ENCODE measurements at regions not wholly inside any gene's neighbourhood (a gene's known extent, or its start where the extent isn't known, plus 50 kb on each side); places are given as distances from the start of the nearest gene placed in this dataset.

DNA sequence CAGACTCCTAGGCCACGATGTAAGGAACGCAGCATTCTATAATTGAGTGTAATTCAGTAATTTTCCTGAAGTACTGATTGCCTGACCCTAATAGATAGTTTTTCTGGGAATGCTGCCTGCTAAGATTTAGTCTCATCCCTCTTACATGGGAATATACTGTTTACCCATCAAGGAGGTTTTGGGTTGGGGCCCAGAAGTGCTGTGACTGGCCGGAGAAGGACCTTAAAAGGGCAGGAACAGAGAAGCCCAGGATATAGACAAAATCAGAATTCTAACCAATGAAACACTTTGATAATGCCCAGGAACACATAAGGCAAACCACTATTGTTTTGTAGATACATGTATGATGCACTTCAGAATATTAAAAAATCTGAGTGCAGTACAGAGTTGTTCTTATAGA is 111.6 kb downstream of the RGS2 start:
- no peak overlapping the region for H3K4me3 ChIP-seq (ENCODE audit: low read depth, low read length)
- ChIA-PET CTCF (no interaction called here), POLR2A (no interaction called here)
- H3K4me1 ChIP-seq (ENCODE audit: control insufficient read depth, insufficient read depth, low read length) = no peaks in the 10 kb centered on the region
- no peaks in the 10 kb centered on the region for H3K9me3 ChIP-seq (ENCODE audit: control insufficient read depth, insufficient read depth, low read depth, low read length)
- H3K36me3 ChIP-seq (ENCODE audit: control insufficient read depth in 2 of 2, insufficient read depth in 1 of 2, low read length in 2 of 2) = no peaks in the 10 kb centered on the region
- H3K27ac ChIP-seq (ENCODE audit: extremely low read depth, low read depth, low read length) = no peak overlapping the region
- no peak for TF ChIP-seq ZNF629 (tag by site-specific recombination; IDR thresholded peaks at IDR 0.05)
- TF ChIP-seq, protein P1, sequence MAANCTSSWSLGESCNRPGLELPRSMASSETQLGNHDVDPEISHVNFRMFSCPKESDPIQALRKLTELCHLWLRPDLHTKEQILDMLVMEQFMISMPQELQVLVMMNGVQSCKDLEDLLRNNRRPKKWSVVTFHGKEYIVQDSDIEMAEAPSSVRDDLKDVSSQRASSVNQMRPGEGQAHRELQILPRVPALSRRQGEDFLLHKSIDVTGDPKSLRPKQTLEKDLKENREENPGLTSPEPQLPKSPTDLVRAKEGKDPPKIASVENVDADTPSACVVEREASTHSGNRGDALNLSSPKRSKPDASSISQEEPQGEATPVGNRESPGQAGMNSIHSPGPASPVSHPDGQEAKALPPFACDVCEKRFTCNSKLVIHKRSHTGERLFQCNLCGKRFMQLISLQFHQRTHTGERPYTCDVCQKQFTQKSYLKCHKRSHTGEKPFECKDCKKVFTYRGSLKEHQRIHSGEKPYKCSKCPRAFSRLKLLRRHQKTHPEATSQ (tag by site-specific recombination; IDR thresholded peaks at IDR 0.05) = no peak
- no peak for TF ChIP-seq ZNF184 (tag by site-specific recombination; IDR thresholded peaks at IDR 0.05)
- no peak for TF ChIP-seq ZNF2 (tag by site-specific recombination; IDR thresholded peaks at IDR 0.05)
- TF ChIP-seq EGR2 (tag by site-specific recombination; IDR thresholded peaks at IDR 0.05; ENCODE audit: low read depth) = no peak
- no peak for TF ChIP-seq ZNF10 (tag by site-specific recombination; IDR thresholded peaks at IDR 0.05)
- TF ChIP-seq, protein P2, sequence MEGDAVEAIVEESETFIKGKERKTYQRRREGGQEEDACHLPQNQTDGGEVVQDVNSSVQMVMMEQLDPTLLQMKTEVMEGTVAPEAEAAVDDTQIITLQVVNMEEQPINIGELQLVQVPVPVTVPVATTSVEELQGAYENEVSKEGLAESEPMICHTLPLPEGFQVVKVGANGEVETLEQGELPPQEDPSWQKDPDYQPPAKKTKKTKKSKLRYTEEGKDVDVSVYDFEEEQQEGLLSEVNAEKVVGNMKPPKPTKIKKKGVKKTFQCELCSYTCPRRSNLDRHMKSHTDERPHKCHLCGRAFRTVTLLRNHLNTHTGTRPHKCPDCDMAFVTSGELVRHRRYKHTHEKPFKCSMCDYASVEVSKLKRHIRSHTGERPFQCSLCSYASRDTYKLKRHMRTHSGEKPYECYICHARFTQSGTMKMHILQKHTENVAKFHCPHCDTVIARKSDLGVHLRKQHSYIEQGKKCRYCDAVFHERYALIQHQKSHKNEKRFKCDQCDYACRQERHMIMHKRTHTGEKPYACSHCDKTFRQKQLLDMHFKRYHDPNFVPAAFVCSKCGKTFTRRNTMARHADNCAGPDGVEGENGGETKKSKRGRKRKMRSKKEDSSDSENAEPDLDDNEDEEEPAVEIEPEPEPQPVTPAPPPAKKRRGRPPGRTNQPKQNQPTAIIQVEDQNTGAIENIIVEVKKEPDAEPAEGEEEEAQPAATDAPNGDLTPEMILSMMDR (tag by site-specific recombination; IDR thresholded peaks at IDR 0.05) = no peak
- TF ChIP-seq, protein P3, sequence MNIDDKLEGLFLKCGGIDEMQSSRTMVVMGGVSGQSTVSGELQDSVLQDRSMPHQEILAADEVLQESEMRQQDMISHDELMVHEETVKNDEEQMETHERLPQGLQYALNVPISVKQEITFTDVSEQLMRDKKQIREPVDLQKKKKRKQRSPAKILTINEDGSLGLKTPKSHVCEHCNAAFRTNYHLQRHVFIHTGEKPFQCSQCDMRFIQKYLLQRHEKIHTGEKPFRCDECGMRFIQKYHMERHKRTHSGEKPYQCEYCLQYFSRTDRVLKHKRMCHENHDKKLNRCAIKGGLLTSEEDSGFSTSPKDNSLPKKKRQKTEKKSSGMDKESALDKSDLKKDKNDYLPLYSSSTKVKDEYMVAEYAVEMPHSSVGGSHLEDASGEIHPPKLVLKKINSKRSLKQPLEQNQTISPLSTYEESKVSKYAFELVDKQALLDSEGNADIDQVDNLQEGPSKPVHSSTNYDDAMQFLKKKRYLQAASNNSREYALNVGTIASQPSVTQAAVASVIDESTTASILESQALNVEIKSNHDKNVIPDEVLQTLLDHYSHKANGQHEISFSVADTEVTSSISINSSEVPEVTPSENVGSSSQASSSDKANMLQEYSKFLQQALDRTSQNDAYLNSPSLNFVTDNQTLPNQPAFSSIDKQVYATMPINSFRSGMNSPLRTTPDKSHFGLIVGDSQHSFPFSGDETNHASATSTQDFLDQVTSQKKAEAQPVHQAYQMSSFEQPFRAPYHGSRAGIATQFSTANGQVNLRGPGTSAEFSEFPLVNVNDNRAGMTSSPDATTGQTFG (tag by site-specific recombination; IDR thresholded peaks at IDR 0.05; ENCODE audit: borderline replicate concordance) = no peak
- TF ChIP-seq OVOL3 (tag by site-specific recombination; IDR thresholded peaks at IDR 0.05) = no peak
- TF ChIP-seq IKZF3 (tag by site-specific recombination; IDR thresholded peaks at IDR 0.05) = no peak
- TF ChIP-seq ZFP3 (tag by site-specific recombination; IDR thresholded peaks at IDR 0.05; ENCODE audit: low read depth) = no peak
- TF ChIP-seq ZNF155 (tag by site-specific recombination; IDR thresholded peaks at IDR 0.05) = no peak
- TF ChIP-seq, protein P4, sequence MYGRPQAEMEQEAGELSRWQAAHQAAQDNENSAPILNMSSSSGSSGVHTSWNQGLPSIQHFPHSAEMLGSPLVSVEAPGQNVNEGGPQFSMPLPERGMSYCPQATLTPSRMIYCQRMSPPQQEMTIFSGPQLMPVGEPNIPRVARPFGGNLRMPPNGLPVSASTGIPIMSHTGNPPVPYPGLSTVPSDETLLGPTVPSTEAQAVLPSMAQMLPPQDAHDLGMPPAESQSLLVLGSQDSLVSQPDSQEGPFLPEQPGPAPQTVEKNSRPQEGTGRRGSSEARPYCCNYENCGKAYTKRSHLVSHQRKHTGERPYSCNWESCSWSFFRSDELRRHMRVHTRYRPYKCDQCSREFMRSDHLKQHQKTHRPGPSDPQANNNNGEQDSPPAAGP (tag by site-specific recombination; IDR thresholded peaks at IDR 0.05) = no peak
- no peak for TF ChIP-seq ZNF426 (tag by site-specific recombination; IDR thresholded peaks at IDR 0.05)

DNA sequence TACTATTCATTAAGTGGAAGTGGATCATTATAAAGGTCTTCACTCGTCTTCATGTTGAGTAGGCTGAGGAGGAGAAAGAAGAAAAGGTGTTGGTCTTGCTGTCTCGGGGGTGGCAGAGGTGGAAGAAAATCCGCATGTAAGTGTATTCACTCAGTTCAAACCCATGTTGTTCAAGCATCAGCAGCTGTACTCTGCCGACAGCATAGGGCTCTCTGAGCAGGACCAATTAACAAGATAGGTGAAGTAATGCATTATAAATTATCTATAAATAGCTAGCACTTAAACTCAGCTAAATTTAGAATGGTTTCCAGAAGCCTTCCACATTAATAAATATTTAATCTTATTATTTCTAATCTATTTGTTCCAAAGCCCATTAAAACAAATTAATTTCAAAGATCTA is 116.8 kb downstream of the RGS2 start:
- ChIA-PET POLR2A (no interaction called here), CTCF (no interaction called here)
- Histone ChIP-seq H3K4me3 (ENCODE audit: low read depth, low read length) (no peak overlapping the region), H3K9me3 (ENCODE audit: control insufficient read depth, insufficient read depth, low read depth, low read length) (no peaks in the 10 kb centered on the region), H3K36me3 (ENCODE audit: control insufficient read depth in 2 of 2, insufficient read depth in 1 of 2, low read length in 2 of 2) (no peaks in the 10 kb centered on the region), H3K4me1 (ENCODE audit: control insufficient read depth, insufficient read depth, low read length) (no peaks in the 10 kb centered on the region), H3K27ac (ENCODE audit: extremely low read depth, low read depth, low read length) (no peak overlapping the region)
- TF ChIP-seq EGR2 (tag by site-specific recombination; IDR thresholded peaks at IDR 0.05; ENCODE audit: low read depth) (no peak), GFI1B (tag by site-specific recombination; IDR thresholded peaks at IDR 0.05) (no peak)
- TF ChIP-seq, protein P5, sequence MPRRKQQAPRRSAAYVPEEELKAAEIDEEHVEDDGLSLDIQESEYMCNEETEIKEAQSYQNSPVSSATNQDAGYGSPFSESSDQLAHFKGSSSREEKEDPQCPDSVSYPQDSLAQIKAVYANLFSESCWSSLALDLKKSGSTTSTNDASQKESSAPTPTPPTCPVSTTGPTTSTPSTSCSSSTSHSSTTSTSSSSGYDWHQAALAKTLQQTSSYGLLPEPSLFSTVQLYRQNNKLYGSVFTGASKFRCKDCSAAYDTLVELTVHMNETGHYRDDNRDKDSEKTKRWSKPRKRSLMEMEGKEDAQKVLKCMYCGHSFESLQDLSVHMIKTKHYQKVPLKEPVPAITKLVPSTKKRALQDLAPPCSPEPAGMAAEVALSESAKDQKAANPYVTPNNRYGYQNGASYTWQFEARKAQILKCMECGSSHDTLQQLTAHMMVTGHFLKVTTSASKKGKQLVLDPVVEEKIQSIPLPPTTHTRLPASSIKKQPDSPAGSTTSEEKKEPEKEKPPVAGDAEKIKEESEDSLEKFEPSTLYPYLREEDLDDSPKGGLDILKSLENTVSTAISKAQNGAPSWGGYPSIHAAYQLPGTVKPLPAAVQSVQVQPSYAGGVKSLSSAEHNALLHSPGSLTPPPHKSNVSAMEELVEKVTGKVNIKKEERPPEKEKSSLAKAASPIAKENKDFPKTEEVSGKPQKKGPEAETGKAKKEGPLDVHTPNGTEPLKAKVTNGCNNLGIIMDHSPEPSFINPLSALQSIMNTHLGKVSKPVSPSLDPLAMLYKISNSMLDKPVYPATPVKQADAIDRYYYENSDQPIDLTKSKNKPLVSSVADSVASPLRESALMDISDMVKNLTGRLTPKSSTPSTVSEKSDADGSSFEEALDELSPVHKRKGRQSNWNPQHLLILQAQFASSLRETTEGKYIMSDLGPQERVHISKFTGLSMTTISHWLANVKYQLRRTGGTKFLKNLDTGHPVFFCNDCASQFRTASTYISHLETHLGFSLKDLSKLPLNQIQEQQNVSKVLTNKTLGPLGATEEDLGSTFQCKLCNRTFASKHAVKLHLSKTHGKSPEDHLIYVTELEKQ (tag by site-specific recombination; IDR thresholded peaks at IDR 0.05; ENCODE audit: borderline replicate concordance) = no peak
- TF ChIP-seq, protein P6, sequence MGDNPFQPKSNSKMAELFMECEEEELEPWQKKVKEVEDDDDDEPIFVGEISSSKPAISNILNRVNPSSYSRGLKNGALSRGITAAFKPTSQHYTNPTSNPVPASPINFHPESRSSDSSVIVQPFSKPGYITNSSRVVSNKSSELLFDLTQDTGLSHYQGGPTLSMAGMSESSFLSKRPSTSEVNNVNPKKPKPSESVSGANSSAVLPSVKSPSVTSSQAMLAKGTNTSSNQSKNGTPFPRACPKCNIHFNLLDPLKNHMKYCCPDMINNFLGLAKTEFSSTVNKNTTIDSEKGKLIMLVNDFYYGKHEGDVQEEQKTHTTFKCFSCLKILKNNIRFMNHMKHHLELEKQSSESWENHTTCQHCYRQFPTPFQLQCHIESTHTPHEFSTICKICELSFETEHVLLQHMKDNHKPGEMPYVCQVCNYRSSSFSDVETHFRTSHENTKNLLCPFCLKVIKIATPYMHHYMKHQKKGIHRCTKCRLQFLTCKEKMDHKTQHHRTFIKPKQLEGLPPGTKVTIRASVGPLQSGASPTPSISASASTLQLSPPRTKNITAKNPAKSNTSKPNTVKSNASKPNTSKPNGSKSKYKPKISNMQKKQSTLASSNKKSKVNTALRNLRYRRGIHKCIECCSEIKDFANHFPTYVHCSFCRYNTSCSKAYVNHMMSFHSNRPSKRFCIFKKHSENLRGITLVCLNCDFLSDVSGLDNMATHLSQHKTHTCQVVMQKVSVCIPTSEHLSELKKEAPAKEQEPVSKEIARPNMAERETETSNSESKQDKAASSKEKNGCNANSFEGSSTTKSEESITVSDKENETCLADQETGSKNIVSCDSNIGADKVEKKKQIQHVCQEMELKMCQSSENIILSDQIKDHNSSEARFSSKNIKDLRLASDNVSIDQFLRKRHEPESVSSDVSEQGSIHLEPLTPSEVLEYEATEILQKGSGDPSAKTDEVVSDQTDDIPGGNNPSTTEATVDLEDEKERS (tag by site-specific recombination; IDR thresholded peaks at IDR 0.05) = no peak

All from HEK293 (cell line).